Medulla oblongata (tissue), 1 donor: ENCODE measurements at regions not wholly inside any gene's neighbourhood (a gene's known extent, or its start where the extent isn't known, plus 50 kb on each side); places are given as distances from the start of the nearest gene placed in this dataset.
"Not testable (repeated sequence)": the region's sequence is repeated elsewhere in the genome, so short reads cannot be mapped to it uniquely, and the experiment has no call there.

Experiments used
- DNase-seq: peaks from one replicate; pipeline ENCODE4 v3.0.0-alpha.2; 2015; ENCODE audit errors: extremely low spot score

- no peak for DNase-seq
Observed at GRCh38 chr12:33825986-33826602, 196.2 kb upstream of the ALG10 start.

GRCh38 chr12:33828326-33828725, 194.0 kb upstream of the ALG10 start:
- DNase-seq, result no peak

- no peak for DNase-seq
Observed at GRCh38 chr12:33830070-33830469, 192.2 kb upstream of the ALG10 start.

GRCh38 chr12:33832900-33833299, 189.4 kb upstream of the ALG10 start:
- no peak for DNase-seq

- no peak for DNase-seq
Observed at GRCh38 chr12:33834672-33835071, 187.6 kb upstream of the ALG10 start.

GRCh38 chr12:33876618-33877017, 145.7 kb upstream of the ALG10 start:
- no peak for DNase-seq

- no peak for DNase-seq
Observed at GRCh38 chr12:33892425-33892824, 129.9 kb upstream of the ALG10 start.

GRCh38 chr12:33920460-33920859, 101.8 kb upstream of the ALG10 start:
- not testable (repeated sequence) for DNase-seq

GRCh38 chr12:33926095-33926494, 96.2 kb upstream of the ALG10 start:
- DNase-seq, result no peak

- DNase-seq, result not testable (repeated sequence)
Observed at GRCh38 chr12:33937669-33938068, 84.6 kb upstream of the ALG10 start.

- DNase-seq, result no peak
Observed at GRCh38 chr12:33942172-33942571, 80.1 kb upstream of the ALG10 start.

- DNase-seq, result no peak
Observed at GRCh38 chr12:33944703-33945437, 77.4 kb upstream of the ALG10 start.

GRCh38 chr12:33945438-33945784, 76.9 kb upstream of the ALG10 start:
- no peak for DNase-seq

GRCh38 chr12:33966219-33966618, 56.1 kb upstream of the ALG10 start:
- not testable (repeated sequence) for DNase-seq

- no peak for DNase-seq
Observed at GRCh38 chr12:33967760-33968159, 54.5 kb upstream of the ALG10 start.
